ENCODE measurements at regions not wholly inside any gene's neighbourhood (a gene's known extent, or its start where the extent isn't known, plus 50 kb on each side); places are given as distances from the start of the nearest gene placed in this dataset.
"Not testable (repeated sequence)": the region's sequence is repeated elsewhere in the genome, so short reads cannot be mapped to it uniquely, and the experiment has no call there.

DNA sequence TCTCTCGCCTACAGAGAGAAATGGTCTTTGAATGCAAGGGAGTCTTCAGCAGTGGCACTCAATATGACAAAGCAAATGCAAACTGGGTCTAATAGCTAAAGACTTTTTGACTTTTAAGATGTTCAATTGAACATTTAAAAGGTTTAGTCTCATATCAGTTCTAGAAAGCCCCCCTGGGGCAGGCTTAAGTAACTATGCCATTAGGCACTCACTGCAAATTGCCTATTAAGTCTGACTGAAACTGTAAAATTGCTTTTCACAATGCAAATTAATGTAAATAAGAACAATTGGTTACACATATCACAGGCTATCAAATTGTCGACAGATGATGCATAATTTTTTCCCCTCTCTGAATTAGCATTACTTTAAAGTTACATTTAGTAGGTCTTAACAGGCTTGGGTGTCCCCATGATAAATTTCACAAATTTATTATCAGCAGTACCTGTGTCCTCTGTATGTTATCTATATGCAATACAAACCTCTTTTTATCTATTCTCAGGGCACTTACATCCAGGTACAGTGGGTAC, 329.1 kb downstream of the LRRIQ3 start:
- no peak for DNase-seq (ENCODE audit: low read depth, low spot score)
- in situ Hi-C loops (cut with HindIII; ENCODE audit: low pct_unique_long_range_greater_than_20kb, low sequenced_read_pairs): no loop called here

DNA sequence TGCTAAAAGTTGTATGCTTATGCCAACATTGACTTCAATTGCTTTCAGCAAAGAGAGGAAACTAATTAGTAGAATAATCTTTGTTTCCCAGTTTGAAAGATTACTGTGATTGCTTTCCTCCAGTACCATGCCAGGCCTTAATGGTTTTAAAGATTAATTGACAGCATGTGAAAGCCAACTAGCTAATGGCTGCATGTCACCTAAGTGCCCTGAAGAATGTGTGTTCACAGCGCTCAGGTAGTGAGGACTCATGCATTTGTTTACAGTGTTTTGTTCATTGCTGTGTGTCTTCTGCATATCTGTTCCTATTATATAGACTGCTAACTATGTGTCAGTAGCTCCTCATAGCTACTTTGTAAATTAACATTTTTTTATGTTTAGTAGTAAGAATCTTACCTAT, 335.6 kb downstream of the LRRIQ3 start:
- in situ Hi-C loops (cut with HindIII; ENCODE audit: low pct_unique_long_range_greater_than_20kb, low sequenced_read_pairs): no loop called here
- no peak for DNase-seq (ENCODE audit: low read depth, low spot score)

DNA sequence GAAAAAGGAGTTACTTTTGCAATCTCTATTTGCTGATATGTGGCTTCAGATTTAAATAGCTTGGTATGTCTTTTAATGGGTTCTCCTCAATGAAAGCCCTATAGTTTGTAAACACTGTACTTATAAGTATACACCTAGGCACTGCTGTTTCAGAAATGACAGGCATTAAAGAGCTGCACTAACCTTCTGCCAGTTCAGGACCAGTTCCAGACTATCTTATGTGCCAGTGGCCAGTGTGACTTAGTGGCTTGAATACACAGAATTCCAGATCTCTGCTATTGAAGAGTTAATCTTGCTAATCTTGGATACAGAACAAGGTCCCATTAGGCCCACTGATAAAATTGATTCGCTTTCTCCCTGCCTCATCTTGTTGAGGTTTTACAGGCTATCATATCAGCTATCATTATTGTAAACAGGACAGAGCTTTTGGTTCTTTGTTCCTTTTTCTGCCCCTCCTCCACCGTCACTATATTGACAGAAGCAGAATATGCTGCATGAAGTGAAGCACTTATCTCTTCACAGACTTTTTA, 337.5 kb downstream of the LRRIQ3 start:
- in situ Hi-C loops (cut with HindIII; ENCODE audit: low pct_unique_long_range_greater_than_20kb, low sequenced_read_pairs): no loop called here
- DNase-seq (ENCODE audit: low read depth, low spot score): no peak

DNA sequence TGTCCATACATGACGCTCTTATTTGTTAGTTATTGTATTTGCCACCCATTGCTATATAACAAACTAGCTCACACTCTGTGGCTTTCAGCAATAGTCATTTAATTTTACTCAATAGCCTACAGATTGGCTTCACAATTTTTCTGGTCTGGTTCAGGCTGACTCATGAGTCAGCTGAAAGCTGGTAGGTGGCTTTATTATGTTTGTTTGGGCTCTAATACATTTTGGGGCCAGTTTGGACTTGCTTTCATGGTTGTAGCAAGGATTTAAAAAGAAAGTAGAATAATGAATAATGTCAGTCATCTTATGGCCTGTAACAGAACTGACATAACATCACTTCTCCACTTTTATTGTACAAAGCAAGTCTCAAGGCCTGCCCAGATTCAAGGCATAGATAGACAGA, 338.7 kb downstream of the LRRIQ3 start:
- in situ Hi-C loops (cut with HindIII; ENCODE audit: low pct_unique_long_range_greater_than_20kb, low sequenced_read_pairs): no loop called here
- no peak for DNase-seq (ENCODE audit: low read depth, low spot score)

DNA sequence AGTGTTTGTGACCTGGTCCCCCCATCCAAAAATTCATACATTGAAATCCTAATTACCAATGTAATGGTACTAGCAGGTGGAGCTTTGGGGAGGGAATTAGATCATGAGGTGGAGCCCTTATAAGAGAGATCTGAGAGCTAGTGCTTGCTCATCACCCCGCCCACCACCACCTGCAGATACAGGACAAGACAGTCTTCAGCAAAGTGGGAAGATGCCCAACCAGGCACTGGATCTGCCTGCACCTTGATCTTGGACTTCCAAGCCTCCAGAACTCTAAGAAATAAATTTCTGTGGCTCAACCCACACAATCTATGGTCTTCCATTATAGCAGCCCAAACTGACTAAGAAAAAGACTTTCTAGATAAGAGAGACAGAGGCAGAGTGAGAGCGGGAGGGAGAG, 343.4 kb downstream of the LRRIQ3 start:
- in situ Hi-C loops (cut with HindIII; ENCODE audit: low pct_unique_long_range_greater_than_20kb, low sequenced_read_pairs): no loop called here

DNA sequence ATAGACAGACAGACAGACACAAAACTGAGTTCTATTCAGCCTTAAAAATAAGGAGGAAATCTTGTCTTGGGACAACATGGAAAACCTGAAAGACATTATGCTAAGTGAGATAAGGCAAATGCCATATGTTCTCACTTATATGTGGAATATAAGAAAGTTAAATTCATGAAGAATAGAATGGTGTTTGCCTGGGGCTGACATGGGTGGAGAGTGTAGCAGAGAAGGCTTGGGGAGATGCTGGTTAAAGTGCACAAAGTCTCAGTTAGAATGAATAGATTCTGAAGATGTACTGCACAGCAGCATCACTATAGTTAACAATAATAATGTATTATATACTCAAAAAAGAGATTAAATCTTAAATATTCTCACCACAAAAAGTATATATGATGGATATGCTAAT, 355.5 kb downstream of the LRRIQ3 start:
- DNase-seq (ENCODE audit: low read depth, low spot score): no peak
- in situ Hi-C loops (cut with HindIII; ENCODE audit: low pct_unique_long_range_greater_than_20kb, low sequenced_read_pairs): no loop called here

More for the DNA sequence above, 343.4 kb downstream of the LRRIQ3 start:
- no peak for DNase-seq (ENCODE audit: low read depth, low spot score)

DNA sequence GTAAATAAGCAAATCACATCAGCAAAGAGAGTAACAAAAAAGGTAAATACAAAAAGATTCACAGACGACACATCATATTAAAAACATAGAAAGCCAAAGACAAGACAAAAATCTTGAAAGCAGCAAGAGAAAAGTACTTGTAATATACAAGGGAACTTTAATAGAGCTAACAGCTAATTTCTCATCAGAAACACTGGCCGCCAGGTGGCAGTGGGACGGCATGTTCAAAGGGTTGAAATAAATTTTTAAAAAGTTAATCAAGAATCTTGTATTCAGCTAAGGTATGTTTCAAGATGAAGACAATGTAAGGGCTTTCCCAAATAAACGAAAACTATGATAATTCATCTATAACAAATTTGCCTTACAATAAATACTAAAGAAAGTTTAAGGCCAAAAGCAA, 358.1 kb downstream of the LRRIQ3 start:
- peak; percentile 34 for DNase-seq (ENCODE audit: low read depth, low spot score)
- in situ Hi-C loops (cut with HindIII; ENCODE audit: low pct_unique_long_range_greater_than_20kb, low sequenced_read_pairs): no loop called here

DNA sequence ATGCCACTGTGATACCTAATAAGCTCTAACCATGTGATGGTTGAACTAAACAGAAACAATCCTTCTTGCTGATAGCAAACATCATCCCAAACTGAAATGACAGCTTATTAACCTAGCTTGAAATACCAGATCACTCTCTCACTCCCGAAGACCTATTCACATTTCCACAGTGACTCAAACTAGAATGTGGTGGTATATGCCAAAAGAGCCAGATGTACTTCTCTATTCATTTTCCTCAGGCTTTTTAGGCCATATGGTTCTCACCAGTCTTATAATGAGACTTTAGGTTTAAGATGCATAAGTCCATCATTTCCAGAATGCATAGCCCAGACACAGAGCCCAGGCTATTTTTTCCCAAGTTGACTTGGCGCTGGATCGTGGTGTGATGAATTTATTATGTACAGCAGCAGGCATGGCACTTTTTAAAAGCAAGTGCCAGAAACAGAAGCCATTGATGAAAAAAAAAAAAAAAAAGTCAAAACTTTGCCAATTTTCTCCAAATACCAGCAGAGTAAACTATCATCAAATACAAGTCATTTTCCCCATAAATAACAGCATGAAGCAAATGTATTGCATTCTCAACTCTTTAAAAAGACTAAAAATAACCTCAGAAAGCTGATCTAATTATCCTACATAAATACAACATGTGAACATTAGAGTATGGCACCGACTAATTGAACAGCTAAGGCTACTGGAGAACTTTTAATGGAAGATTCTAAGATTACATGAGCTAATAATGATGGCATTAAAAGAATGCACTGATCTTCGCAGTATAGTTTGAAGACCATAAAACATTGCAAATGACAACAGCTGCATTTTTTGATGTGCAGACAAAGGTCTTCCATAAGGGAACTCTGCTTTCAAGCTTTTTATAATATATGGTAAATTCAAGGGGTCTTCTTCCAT, 365.4 kb downstream of the LRRIQ3 start:
- DNase-seq (ENCODE audit: low read depth, low spot score): no peak
- in situ Hi-C loops (cut with HindIII; ENCODE audit: low pct_unique_long_range_greater_than_20kb, low sequenced_read_pairs): no loop called here

DNA sequence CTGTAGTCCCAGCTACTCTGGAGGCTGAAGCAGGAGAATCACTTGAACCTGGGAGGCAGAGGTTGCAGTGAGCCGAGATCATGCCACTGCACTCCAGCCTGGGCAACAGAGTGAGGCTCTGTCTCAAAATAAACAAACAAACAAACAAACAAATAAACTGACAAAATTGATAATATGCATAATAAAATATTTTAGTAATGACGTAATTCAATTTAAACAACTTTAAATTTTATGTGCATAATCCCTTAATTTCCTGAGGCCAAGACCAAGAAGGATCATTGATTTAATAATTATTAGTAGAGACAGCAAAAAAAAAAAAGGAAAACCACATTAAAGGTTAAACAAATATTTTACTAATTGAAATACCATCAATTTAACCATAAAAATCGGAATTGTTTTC, 370.7 kb downstream of the LRRIQ3 start:
- DNase-seq (ENCODE audit: low read depth, low spot score); in situ Hi-C loops (cut with HindIII; ENCODE audit: low pct_unique_long_range_greater_than_20kb, low sequenced_read_pairs): not testable (repeated sequence)

DNA sequence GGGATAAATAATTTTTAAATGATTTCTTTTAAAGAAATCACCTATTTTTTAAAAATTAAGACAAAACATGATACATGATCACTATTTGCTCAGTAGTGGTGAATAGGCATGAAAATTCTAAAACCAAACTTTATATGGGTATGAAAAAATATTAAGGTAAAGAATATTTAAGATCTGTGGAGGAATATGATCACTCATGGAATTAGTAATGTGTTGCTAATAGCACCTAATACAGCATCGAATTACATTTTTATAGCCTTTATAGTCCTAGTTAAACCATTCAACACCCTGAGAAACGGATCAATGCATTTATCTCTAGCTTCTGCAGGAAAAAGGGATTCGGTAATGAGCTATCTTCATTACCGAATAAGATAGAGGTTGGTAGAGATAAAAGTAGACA, 373.9 kb downstream of the LRRIQ3 start:
- no peak for DNase-seq (ENCODE audit: low read depth, low spot score)
- in situ Hi-C loops (cut with HindIII; ENCODE audit: low pct_unique_long_range_greater_than_20kb, low sequenced_read_pairs): no loop called here

DNA sequence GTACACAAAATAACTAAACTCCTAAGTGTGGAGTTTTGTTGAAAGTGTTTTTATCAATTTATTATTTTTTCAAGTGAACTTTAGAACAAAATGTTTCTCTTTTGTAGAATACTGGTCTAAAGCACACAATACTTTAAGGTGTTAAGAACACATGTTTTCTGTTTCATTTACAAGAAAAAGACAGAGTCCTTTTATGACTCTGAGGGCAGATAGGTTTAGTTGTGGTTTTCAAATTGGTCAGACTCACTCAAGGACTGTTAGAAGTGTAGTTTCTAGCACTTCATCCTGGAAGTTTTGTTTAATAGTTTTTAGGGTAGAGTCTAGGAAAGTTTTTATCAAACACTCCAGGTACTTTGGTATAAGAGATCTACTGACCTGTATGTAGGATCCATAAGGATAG, 376.5 kb downstream of the LRRIQ3 start:
- in situ Hi-C loops (cut with HindIII; ENCODE audit: low pct_unique_long_range_greater_than_20kb, low sequenced_read_pairs): no loop called here

DNA sequence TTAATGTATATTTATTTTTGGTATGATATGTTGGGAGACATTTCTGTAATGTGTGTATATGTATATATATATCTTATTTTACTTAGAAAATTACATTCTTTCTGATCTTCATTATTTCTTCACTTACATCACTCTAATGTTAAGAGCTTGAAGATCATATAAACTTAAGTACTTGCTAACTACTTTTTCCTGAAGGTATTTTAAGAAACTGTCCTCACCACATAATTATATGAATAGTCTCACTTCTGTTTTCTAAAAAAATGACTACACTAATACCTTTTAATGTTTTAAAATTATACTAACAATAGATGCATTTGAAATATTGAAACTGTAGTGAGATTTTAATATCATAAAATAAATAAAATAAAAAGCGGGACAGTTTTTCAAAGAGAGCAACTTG, 377.1 kb downstream of the LRRIQ3 start:
- no peak for DNase-seq (ENCODE audit: low read depth, low spot score)
- in situ Hi-C loops (cut with HindIII; ENCODE audit: low pct_unique_long_range_greater_than_20kb, low sequenced_read_pairs): no loop called here

More for the DNA sequence above, 376.5 kb downstream of the LRRIQ3 start:
- no peak for DNase-seq (ENCODE audit: low read depth, low spot score)

DNA sequence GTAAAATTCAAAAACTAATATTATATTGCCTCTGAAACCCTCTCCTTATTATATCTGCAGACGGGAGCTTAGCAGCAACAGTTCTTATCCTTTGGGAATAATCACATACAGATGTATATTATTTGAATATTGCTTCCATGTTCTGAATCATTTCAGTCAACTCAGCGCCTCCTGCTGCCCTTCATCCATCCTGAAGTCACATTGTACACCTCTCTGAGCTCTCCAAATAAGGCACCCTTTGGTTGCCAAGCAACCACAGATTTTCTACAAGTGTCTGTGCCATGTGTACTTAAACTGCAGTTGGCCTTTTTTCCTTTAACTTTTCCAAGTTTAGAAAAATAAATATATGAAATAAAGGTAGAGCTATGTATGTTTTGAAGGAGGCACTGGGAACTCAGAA, 384.3 kb downstream of the LRRIQ3 start:
- no peak for DNase-seq (ENCODE audit: low read depth, low spot score)

DNA sequence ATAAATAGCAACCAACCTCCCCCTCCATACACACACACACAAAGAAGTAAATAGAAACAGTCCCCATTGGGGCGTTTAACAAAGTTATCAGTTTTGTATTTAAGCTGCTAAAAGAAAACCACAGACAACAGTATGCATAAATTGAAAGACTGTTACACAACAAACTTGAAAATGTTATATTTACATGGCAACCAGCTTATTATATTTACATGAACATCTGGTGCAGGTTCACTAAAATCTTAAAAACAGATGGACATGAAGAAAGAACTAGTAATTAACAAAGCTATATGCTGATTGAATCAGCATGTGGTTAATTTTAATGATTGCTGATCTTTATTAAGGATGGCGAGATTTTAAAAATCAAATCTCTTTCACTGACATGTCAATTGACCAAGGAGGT, 384.7 kb downstream of the LRRIQ3 start:
- in situ Hi-C loops (cut with HindIII; ENCODE audit: low pct_unique_long_range_greater_than_20kb, low sequenced_read_pairs): no loop called here
- DNase-seq (ENCODE audit: low read depth, low spot score): no peak

More for the DNA sequence above, 384.3 kb downstream of the LRRIQ3 start:
- in situ Hi-C loops (cut with HindIII; ENCODE audit: low pct_unique_long_range_greater_than_20kb, low sequenced_read_pairs): no loop called here

DNA sequence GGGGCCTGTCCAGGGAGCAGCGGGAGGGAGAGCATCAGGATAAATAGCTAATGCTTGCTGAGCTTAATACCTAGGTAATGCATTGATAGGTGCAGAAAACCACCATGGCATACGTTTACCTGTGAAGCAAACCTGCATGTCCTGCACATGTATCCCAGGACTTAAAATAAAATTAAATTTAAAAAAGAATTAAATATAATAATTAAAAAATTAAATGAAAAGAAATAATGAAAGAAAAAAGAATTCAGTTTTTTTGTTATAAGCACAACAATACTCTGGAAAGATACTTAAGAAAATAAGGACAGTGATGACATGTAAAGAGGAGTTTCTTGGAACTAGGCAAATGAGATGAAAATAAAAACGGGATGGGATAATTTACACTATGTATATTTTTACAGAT, 386.2 kb downstream of the LRRIQ3 start:
- in situ Hi-C loops (cut with HindIII; ENCODE audit: low pct_unique_long_range_greater_than_20kb, low sequenced_read_pairs): no loop called here
- DNase-seq (ENCODE audit: low read depth, low spot score): no peak

DNA sequence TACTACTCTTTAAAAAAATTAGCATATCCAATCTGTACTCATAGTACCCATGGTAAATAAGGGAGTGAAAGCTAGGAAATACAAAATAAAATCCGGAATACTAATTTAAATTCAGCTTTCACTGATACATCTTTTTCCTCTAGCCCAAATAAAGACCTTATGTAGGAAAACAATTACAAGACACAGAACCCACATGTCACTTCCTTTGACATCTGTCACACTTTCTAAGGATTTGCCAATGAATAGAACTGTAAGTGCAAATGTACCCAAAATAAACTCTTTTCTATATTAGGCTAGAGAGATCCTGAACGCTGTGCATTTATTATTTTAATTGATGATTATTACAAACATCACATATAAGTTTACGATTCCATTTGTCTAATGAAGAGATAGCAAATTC, 393.0 kb downstream of the LRRIQ3 start:
- in situ Hi-C loops (cut with HindIII; ENCODE audit: low pct_unique_long_range_greater_than_20kb, low sequenced_read_pairs): no loop called here
- no peak for DNase-seq (ENCODE audit: low read depth, low spot score)

DNA sequence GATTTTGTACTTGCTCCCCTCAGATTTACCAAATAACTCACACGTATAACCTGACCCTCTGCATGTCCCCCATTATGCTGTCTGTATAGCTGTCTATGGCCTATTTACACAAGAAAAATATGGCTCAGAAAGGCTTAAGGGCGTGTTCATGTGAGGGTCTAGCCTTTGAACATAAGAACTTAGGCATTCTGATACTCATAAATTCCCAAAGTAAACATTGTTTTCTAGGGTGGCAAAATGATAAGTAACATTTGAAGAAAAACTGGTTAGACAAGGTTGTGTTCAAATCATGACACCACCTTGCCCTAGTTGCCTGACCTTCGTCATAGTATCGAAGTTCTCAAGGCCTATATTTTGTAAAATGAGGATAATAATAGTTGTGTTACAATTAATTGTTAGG, 394.6 kb downstream of the LRRIQ3 start:
- no peak for DNase-seq (ENCODE audit: low read depth, low spot score)
- in situ Hi-C loops (cut with HindIII; ENCODE audit: low pct_unique_long_range_greater_than_20kb, low sequenced_read_pairs): no loop called here

DNA sequence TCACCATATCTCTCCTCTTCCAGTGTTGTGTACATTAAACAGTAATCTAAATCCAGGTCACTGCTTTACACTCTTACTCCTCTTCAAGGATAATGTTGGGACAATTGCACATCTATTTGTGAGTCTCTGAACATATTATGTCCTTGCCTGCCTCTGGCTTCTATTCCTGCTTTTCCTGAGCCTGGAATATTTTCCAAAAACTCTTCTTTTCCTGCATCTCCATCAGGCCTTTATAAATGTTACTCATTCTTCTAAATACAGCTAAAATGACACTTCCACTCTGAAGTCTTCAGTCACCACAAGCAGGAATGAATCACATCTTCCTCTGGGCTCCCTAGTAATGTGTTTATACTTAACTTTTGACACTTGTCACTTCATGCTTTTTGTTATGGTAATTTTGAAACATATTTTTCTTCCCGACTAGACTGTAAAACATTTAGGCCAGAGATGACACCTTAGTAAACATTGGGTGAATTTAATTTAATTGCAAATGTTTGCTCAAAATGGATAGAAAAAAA, 396.0 kb downstream of the LRRIQ3 start:
- no peak for DNase-seq (ENCODE audit: low read depth, low spot score)
- in situ Hi-C loops (cut with HindIII; ENCODE audit: low pct_unique_long_range_greater_than_20kb, low sequenced_read_pairs): no loop called here

DNA sequence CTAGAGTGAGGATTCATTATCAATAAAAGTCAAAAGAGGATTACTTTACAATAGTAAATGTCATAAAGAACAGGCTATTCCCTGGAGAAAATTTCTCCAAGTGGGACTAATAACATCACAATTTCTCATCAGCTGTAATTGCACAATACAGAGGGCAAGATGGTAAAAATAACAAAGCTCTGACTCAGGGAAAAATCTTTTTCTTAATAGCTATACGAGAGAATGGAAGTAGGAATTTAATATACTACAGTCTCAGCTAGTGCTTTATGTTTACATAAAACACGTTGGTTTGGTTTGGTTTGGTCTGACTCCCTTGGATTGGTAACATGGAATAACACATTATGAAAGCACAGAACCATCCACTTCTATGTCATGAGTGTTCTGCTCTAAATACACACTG, 397.6 kb downstream of the LRRIQ3 start:
- in situ Hi-C loops (cut with HindIII; ENCODE audit: low pct_unique_long_range_greater_than_20kb, low sequenced_read_pairs): no loop called here
- no peak for DNase-seq (ENCODE audit: low read depth, low spot score)
